ENCODE measurements at regions not wholly inside any gene's neighbourhood (a gene's known extent, or its start where the extent isn't known, plus 50 kb on each side); places are given as distances from the start of the nearest gene placed in this dataset.
"Not testable (repeated sequence)": the region's sequence is repeated elsewhere in the genome, so short reads cannot be mapped to it uniquely, and the experiment has no call there.

DNA sequence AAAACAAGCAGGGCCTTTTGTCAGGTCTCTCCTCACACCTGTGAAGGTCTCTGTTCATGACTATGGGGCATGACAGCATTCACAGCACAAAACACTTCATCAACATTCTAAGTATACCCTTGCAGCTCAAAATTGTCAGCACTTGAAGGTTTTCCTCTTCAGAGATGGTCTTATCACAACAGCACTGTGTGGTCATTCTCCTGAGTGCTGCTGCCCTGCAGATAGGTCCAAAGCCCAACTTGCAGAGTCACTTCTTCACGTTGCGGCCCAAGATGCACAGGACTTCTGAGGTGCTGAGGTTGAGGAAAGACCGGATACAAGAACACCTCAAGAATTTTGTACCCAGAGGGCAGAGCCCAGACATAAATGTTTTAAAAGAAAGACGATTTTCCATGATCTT, 574.5 kb downstream of the UQCRFS1 start:
- DNase-seq (ENCODE audit: insufficient read length, low spot score) = no peak
- FAIRE-seq = no peak
- TF ChIP-seq SPI1 (IDR thresholded peaks at IDR 0.05; ENCODE audit: low read depth, low read length) = no peak
- TF ChIP-seq PAX5 (IDR thresholded peaks at IDR 0.05; ENCODE audit: insufficient read depth, low read length, severe bottlenecking) = no peak
- TF ChIP-seq POLR2AphosphoS5 (IDR thresholded peaks at IDR 0.05; ENCODE audit: low read depth, low read length) = no peak
- TF ChIP-seq POLR2A (IDR thresholded peaks at IDR 0.05; ENCODE audit: low read depth, low read length) = no peak
- no peak for TF ChIP-seq POU2F2 (IDR thresholded peaks at IDR 0.05; ENCODE audit: low read depth, low read length)
- TF ChIP-seq TAF1 (IDR thresholded peaks at IDR 0.05; ENCODE audit: low read depth, low read length) = no peak

DNA sequence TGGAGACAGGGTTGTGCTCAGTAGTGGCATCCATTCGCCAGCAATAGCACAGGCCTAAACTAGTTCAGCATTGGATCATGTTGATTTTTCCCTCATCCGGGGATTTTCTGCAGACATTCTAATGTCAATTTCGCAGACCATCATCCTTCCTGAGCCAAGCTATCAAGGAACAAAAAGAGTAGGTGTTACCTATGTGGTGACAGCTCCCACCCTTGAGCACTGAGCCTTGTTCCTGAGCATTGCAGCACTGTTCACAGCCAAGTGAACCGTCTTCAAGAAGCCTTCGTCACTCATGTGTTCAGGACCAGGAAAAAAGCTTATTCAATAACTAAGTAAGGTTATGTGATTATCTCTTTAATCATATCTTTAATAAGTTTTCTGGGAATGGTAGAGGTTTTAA, 576.2 kb downstream of the UQCRFS1 start:
- DNase-seq (ENCODE audit: insufficient read length, low spot score) (no peak), FAIRE-seq (no peak)
- TF ChIP-seq POU2F2 (IDR thresholded peaks at IDR 0.05; ENCODE audit: low read depth, low read length) = no peak
- no peak for TF ChIP-seq TAF1 (IDR thresholded peaks at IDR 0.05; ENCODE audit: low read depth, low read length)
- no peak for TF ChIP-seq POLR2A (IDR thresholded peaks at IDR 0.05; ENCODE audit: low read depth, low read length)
- TF ChIP-seq SPI1 (IDR thresholded peaks at IDR 0.05; ENCODE audit: low read depth, low read length) = no peak
- no peak for TF ChIP-seq PAX5 (IDR thresholded peaks at IDR 0.05; ENCODE audit: insufficient read depth, low read length, severe bottlenecking)
- TF ChIP-seq POLR2AphosphoS5 (IDR thresholded peaks at IDR 0.05; ENCODE audit: low read depth, low read length) = no peak

DNA sequence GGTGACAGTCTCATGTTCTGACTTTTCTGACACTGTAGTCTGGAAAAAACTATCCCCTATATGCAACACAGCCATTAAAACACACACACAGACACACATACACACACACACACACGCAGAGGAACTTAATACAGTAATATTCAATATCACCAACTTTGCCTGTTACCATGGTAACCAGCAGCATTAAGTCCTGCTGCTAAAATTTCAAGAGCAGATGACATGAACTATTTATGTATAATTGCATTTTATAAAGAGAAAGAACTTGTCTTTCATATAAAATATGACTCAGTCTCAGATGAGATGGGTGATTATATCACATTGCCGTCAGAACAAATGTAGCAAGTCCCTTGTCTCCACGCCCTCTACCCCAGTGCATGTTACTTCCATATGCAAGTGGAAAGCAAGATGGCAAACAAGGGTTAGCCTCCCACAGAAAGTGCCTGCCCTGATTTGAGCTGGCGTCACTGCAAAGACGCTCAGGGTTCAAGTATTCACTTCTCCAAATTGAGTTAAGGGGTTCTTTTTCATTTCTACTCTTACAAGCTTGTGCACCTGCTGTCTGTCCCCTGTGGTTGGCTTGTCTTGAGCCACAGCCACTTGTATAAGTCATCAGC, 576.8 kb downstream of the UQCRFS1 start:
- no peak for DNase-seq (ENCODE audit: insufficient read length, low spot score)
- TF ChIP-seq TAF1 (IDR thresholded peaks at IDR 0.05; ENCODE audit: low read depth, low read length) = no peak
- TF ChIP-seq POLR2A (IDR thresholded peaks at IDR 0.05; ENCODE audit: low read depth, low read length) = no peak
- FAIRE-seq = no peak

DNA sequence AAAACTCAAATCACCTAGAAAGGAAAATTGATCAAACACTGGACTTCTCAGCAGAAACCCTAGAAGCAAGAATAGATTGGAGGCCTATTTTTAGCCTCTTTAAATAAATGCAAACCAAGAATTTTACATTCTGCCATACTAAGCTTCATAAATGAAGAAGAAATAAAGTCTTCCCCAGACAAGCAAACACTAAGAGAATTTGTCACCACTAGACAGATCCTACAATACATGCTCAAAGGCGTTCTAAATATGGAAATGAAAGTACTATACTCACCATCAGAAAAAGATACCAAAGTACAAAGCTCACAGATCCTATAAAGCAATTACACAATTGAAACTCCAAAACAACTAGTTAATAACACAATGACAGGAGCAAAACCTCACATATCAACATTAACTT, 578.1 kb downstream of the UQCRFS1 start:
- TF ChIP-seq POLR2A (IDR thresholded peaks at IDR 0.05; ENCODE audit: low read depth, low read length) (no peak), PAX5 (IDR thresholded peaks at IDR 0.05; ENCODE audit: insufficient read depth, low read length, severe bottlenecking) (no peak), TAF1 (IDR thresholded peaks at IDR 0.05; ENCODE audit: low read depth, low read length) (no peak), POLR2AphosphoS5 (IDR thresholded peaks at IDR 0.05; ENCODE audit: low read depth, low read length) (no peak), SPI1 (IDR thresholded peaks at IDR 0.05; ENCODE audit: low read depth, low read length) (no peak), POU2F2 (IDR thresholded peaks at IDR 0.05; ENCODE audit: low read depth, low read length) (no peak)
- DNase-seq (ENCODE audit: insufficient read length, low spot score) (no peak), FAIRE-seq (no peak)

DNA sequence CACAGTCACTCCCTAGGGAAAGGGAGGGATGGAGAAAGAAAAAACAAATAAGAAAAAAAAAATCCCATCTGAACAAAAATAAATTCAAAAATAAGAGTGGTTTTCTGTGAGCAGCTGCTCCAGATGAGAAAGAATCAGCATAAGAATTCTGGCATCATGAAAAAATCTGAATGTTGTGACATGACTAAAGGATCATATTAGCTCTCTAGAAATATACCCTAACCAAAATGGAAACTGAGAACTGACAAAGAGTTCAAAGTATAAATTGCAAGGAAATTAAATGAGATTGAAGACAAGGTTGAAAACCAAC, 579.0 kb downstream of the UQCRFS1 start:
- FAIRE-seq (no peak), DNase-seq (ENCODE audit: insufficient read length, low spot score) (no peak)

DNA sequence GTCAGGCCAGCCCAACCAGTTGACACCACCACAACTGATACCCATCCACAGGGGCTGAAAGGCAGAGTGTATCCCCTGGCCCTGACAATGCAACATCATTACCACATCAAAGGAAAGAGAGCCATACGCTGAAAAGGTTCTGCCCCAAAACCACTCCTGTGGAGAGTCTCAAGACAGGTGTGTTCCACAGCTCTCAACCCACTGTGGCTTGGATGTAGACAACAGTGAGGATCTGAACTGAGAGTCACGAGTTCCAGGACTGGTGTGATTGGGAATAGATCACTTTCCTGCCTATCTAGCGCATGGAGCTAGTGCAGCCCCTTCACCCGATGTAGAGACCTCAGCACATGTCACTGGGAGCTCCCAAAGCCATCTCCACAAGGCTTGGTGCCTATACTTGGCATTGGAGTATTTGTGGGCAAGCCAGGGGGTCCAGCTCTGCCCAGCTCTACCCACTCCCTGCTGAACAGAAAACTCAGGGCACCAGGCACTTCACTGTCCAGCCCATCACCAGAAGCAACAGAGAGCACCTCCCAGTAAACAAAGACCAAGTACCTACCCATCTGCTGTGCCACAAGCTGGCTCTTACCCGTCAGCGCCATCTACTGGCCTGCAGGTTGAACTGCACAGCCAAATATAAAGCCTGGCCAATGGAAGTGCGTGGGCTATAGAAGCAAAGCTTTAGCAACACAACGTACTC, 579.5 kb downstream of the UQCRFS1 start:
- DNase-seq (ENCODE audit: insufficient read length, low spot score) = peak; percentile 20
- peak; percentile 69 for FAIRE-seq
- TF ChIP-seq TAF1 (IDR thresholded peaks at IDR 0.05; ENCODE audit: low read depth, low read length) = no peak
- TF ChIP-seq PAX5 (IDR thresholded peaks at IDR 0.05; ENCODE audit: insufficient read depth, low read length, severe bottlenecking) = no peak
- no peak for TF ChIP-seq POU2F2 (IDR thresholded peaks at IDR 0.05; ENCODE audit: low read depth, low read length)
- no peak for TF ChIP-seq POLR2A (IDR thresholded peaks at IDR 0.05; ENCODE audit: low read depth, low read length)
- TF ChIP-seq SPI1 (IDR thresholded peaks at IDR 0.05; ENCODE audit: low read depth, low read length) = no peak
- TF ChIP-seq POLR2AphosphoS5 (IDR thresholded peaks at IDR 0.05; ENCODE audit: low read depth, low read length) = no peak

More for the DNA sequence above, 579.0 kb downstream of the UQCRFS1 start:
- no peak for TF ChIP-seq POLR2AphosphoS5 (IDR thresholded peaks at IDR 0.05; ENCODE audit: low read depth, low read length)
- TF ChIP-seq POU2F2 (IDR thresholded peaks at IDR 0.05; ENCODE audit: low read depth, low read length) = no peak
- TF ChIP-seq TAF1 (IDR thresholded peaks at IDR 0.05; ENCODE audit: low read depth, low read length) = no peak
- TF ChIP-seq POLR2A (IDR thresholded peaks at IDR 0.05; ENCODE audit: low read depth, low read length) = no peak
- TF ChIP-seq SPI1 (IDR thresholded peaks at IDR 0.05; ENCODE audit: low read depth, low read length) = no peak
- TF ChIP-seq PAX5 (IDR thresholded peaks at IDR 0.05; ENCODE audit: insufficient read depth, low read length, severe bottlenecking) = no peak

DNA sequence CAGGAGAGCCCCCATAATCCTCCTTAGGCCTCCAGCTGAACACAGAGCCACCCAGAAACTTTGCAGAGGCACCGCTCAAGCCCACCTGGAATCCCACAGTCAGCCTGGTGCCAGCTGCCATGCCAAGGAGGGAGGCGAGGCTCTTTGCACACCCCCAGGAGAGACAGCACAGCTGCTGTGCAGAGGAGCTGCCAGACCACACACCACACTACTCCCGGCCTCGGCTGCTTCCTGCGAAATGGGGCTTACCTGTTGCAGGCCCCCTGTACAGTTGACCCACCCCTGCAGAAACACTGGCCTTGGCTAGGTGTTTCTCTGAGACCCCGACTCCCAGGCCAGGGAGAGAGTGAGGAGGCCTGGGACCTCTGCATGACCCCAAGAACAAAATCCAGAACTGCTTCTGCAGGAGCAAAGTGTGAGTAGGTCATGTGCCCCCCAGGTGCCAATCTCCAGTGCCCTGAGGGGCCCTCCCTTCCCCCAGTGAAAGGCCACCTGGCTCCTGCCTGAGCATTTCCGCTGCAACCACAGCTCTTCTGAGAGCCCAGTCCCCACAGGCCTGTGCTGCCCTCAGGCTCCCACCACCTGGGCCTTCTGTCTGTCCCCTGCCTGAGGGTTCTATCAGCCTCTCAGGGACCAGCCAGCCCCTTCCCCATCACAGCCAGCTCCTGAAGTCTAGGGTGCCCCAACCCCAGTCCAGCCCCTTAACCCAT, 580.4 kb downstream of the UQCRFS1 start:
- TF ChIP-seq PAX5 (IDR thresholded peaks at IDR 0.05; ENCODE audit: insufficient read depth, low read length, severe bottlenecking) = no peak
- no peak for TF ChIP-seq SPI1 (IDR thresholded peaks at IDR 0.05; ENCODE audit: low read depth, low read length)
- no peak for TF ChIP-seq POU2F2 (IDR thresholded peaks at IDR 0.05; ENCODE audit: low read depth, low read length)
- no peak for TF ChIP-seq POLR2AphosphoS5 (IDR thresholded peaks at IDR 0.05; ENCODE audit: low read depth, low read length)
- TF ChIP-seq POLR2A (IDR thresholded peaks at IDR 0.05; ENCODE audit: low read depth, low read length) = no peak
- no peak for TF ChIP-seq TAF1 (IDR thresholded peaks at IDR 0.05; ENCODE audit: low read depth, low read length)
- FAIRE-seq (no peak), DNase-seq (ENCODE audit: insufficient read length, low spot score) (no peak)

DNA sequence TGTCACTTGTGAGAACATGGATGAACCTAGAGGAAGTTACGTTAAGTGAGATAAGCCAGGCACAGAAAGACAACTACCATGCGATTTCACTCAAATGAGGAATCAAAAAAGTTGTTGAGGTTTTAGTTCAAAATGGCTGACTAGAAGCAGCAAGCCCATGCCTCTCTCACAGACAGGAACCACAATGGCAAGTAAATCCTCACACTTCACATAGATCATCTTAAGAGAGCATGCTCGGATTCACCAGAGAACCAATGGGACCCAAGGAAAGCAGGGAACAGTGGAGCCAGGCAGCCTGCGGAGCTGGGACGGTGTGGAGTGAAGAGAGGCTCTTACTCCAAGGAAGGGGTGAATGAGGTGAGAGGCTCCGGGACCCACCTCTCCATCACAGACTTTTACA, 581.0 kb downstream of the UQCRFS1 start:
- FAIRE-seq = no peak
- DNase-seq (ENCODE audit: insufficient read length, low spot score) = no peak
- TF ChIP-seq POU2F2 (IDR thresholded peaks at IDR 0.05; ENCODE audit: low read depth, low read length) (no peak), TAF1 (IDR thresholded peaks at IDR 0.05; ENCODE audit: low read depth, low read length) (no peak), PAX5 (IDR thresholded peaks at IDR 0.05; ENCODE audit: insufficient read depth, low read length, severe bottlenecking) (no peak), POLR2AphosphoS5 (IDR thresholded peaks at IDR 0.05; ENCODE audit: low read depth, low read length) (no peak), SPI1 (IDR thresholded peaks at IDR 0.05; ENCODE audit: low read depth, low read length) (no peak), POLR2A (IDR thresholded peaks at IDR 0.05; ENCODE audit: low read depth, low read length) (no peak)

DNA sequence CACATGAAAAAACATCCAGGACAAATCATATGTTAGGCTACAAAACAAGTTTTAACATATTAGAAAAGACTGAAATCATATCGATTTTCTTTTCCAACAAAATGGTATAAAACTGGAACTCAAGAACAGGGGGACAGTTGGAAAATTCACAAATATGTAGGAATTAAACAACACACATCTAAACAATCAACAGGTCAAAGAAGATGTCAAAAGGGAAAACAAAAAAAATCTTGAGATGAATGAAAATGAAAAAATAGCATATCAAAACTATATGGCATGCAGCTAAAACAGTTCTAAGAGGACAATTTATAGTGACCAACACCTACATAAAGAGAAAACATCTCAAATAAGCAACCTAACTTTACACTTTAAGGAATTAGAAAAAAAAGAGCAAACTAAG, 585.3 kb downstream of the UQCRFS1 start:
- TF ChIP-seq POLR2A (IDR thresholded peaks at IDR 0.05; ENCODE audit: low read depth, low read length) = no peak
- no peak for TF ChIP-seq PAX5 (IDR thresholded peaks at IDR 0.05; ENCODE audit: insufficient read depth, low read length, severe bottlenecking)
- no peak for TF ChIP-seq TAF1 (IDR thresholded peaks at IDR 0.05; ENCODE audit: low read depth, low read length)
- no peak for TF ChIP-seq SPI1 (IDR thresholded peaks at IDR 0.05; ENCODE audit: low read depth, low read length)
- TF ChIP-seq POU2F2 (IDR thresholded peaks at IDR 0.05; ENCODE audit: low read depth, low read length) = no peak
- no peak for TF ChIP-seq POLR2AphosphoS5 (IDR thresholded peaks at IDR 0.05; ENCODE audit: low read depth, low read length)
- no peak for DNase-seq (ENCODE audit: insufficient read length, low spot score)
- FAIRE-seq = no peak

DNA sequence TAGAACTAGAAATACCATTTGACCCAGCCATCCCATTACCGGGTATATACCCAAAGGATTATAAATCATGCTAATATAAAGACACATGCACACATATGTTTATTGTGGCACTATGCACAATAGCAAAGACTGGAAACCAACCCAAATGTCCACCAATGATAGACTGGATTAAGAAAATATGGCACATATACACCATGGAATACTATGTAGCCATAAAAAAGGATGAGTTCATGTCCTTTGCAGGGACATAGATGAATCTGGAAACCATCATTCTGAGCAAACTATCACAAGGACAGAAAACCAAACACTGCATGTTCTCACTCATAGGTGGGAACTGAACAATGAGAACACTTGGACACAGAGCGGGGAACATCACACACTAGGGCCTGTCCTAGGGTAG, 586.5 kb downstream of the UQCRFS1 start:
- FAIRE-seq; DNase-seq (ENCODE audit: insufficient read length, low spot score): not testable (repeated sequence)

Data from GM12891 (cell line).